Left ventricle myocardium superior (tissue), 1 donor: ENCODE measurements at regions not wholly inside any gene's neighbourhood (a gene's known extent, or its start where the extent isn't known, plus 50 kb on each side); places are given as distances from the start of the nearest gene placed in this dataset.

ENCODE experiments used
- ATAC-seq: fragments of 200-7000 bp; cut with Tn5 transposase; one replicate; pipeline ENCODE4 v1.9.1; 2020; ENCODE audit warnings: mild to moderate bottlenecking, moderate library complexity
- DNase-seq: peaks from one replicate; pipeline ENCODE4 v3.0.0-alpha.2; 2020
- intact Hi-C: fragments of 100-400 bp; cut with micrococcal nuclease; formaldehyde crosslinking; loops from one replicate; pipeline ENCODE4 v1.11.0; 2022
- donor health status: DM: no; HTN: yes; CAD: no; lungs with severe emphysema.

DNA sequence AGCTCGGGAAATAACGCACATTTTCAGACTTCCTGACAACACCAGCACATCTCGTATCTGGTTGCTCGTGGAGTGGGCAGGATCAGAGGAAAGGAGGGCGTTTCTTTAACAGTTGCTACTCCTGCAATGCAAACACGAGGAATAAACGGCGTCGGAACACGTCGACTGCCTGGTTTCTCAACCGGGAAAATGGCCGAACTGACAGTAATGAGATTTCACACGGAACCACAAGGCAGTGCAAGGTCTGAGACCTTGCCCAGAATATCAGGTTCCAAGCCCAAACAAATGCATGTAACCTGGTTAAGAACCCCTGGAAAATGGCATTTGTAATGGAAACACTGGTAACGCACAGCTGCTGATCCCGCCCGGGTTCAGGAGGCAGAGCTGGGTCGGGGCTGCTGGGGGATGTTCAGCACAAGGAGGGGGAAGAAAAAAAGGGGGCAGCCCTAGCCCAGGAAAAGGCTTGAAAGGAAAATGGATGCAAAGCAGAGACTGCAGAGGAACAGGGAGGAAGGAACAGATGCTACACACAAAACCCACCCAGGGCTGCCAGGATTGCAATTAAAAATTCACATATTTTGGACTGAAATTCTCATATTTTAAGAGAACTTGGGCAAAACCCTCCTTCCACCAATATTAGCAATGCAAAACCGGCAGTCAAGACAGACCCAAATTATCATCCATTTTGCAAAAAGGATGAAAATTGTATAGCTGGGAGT, 61.6 kb upstream of the KLHL29 start:
- ATAC-seq, result no peak
- DNase-seq, result no peak
- intact Hi-C loops, result no loop called here

DNA sequence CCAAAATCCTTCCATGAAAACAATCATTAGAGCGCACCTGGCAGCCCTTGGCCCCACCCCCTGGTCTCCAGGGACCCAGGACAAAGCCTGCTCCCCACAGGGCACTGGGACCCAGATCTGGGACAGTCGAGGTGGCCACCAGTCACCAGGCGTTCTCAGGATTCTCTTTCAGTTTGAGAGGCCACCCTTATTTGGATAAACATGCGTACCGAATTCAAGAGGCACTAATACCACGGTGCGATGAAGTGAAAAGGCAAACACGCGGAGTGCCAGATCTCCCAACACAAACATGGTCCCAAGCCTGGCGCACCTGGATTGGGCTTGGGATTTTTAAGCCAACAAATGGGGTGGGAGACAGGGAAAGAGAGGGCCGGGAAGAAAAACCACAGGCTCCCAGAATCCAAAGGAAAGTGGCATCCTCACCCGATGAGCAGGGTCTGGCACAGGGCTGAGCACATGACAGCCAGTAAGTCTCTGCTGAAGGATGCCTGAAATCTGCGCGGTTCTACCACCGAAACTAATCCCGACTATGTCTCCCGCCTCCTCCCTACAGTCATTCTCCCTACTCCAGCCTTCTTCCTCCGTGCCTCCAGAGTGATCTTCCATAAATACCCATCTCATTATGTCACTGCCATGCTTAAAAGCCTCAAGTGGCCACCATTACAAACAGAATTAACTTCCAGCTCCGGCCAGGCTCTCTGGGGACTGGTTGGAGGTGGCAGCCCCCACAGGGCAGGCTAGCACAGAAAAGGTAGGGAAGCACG, 60.9 kb upstream of the KLHL29 start:
- DNase-seq (no peak), ATAC-seq (no peak)
- intact Hi-C loops, result no loop called here

DNA sequence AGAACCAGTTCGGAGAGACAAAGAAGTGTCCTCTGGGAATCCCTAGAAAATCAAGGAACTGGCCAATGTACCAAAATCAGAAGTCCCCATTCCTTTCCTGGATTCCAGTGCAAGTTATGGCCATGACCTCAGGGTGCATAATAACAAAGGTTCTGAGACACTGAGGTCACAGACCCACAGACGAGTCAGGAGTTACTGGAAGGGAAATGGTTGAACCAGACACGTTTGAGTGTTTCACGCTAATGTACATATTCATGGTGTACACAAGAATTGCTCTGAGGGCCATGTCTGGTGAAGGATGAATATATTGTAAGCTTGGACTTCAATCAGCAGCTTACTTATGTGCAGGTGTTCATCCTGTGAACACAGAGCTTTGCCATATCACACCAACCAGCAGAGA, 58.6 kb upstream of the KLHL29 start:
- DNase-seq, result no peak
- intact Hi-C loops, result no loop called here
- no peak for ATAC-seq

DNA sequence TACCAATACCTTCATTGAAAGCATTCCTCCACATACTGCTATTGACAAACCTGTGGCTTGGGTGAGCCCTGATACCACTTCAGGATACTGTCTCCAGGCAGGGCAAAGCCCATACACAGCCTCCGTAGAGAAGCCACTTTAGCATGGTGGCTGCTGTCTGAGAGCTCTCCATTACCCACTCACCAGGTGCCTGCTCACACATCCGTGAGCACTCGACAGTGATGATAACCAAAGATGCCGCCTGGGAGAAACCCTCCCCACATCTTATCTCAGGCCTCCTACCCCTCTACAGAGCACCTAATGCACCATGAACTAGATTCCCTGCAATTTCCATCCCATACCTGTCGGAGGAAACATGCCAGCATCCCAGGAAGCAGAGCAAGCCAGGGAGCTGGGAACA, 57.6 kb upstream of the KLHL29 start:
- ATAC-seq (no peak), DNase-seq (no peak)
- intact Hi-C loops, result no loop called here

DNA sequence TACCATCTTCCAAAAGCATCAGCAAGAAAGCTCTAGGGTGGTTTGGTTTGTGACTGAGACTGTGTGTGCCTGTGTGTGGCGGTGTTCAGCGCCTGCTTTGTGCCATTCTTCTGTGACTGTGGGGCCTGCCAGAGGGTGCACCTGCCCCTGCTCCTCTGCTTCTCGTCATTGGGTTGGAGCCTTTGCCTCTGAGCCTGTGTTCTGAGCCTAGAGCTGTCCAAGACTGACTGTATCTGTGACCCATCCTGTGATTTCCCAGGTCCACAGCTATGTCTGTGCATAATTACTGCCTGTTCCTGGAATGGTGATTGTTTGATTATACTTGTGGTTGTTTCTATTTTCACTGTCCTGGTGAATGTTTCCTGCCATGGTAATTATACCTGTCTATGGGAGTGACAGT, 57.1 kb upstream of the KLHL29 start:
- intact Hi-C loops, result no loop called here
- no peak for ATAC-seq
- DNase-seq, result no peak

DNA sequence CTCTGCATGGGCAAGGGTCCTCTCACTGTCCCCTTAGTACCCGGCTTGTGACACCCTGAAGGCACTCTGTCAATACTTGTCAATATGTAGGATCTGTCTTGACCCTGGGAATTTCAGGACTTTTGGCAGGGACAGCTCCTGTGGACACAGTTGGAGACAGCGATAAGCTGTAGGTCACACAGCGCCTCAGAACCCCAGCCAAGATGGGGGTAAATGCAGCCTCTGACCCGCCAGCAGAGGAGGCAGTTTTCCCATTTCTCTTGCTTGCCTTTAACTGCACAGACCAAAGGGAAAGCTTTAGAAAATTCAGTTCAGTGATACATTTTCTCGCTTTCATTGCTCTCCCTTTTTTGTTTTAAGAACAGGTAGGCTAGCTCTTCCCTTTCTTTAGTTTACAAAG, 54.8 kb upstream of the KLHL29 start:
- ATAC-seq (no peak), DNase-seq (no peak)
- intact Hi-C loops, result no loop called here
